HG02678 (cell line): ENCODE measurements at regions not wholly inside any gene's neighbourhood (a gene's known extent, or its start where the extent isn't known, plus 50 kb on each side); places are given as distances from the start of the nearest gene placed in this dataset.

Source experiments
- ATAC-seq: cut with Tn5 transposase; IDR thresholded peaks from one replicate; pipeline ENCODE4 v1.9.1; 2021; ENCODE audit warnings: mild to moderate bottlenecking, moderate library complexity; ENCODE audit not compliant: unreplicated experiment

- peak; percentile 73 for ATAC-seq
Observed at GRCh38 chr6:16078064-16078463, 50.8 kb upstream of the MYLIP start.

- ATAC-seq: no peak
Observed at GRCh38 chr6:16069671-16070070, 59.2 kb upstream of the MYLIP start.

GRCh38 chr6:16069222-16069621, 59.7 kb upstream of the MYLIP start:
- ATAC-seq: no peak

- no peak for ATAC-seq
Observed at GRCh38 chr6:16067568-16067967, 61.3 kb upstream of the MYLIP start.

GRCh38 chr6:16064671-16065072, 64.2 kb upstream of the MYLIP start:
- no peak for ATAC-seq

GRCh38 chr6:16063580-16063979, 65.3 kb upstream of the MYLIP start:
- ATAC-seq: no peak

GRCh38 chr6:16061818-16062217, 67.1 kb upstream of the MYLIP start:
- ATAC-seq: no peak

- ATAC-seq: no peak
Observed at GRCh38 chr6:16060039-16060438, 68.8 kb upstream of the MYLIP start.

GRCh38 chr6:16059496-16059895, 69.4 kb upstream of the MYLIP start:
- ATAC-seq: no peak

- ATAC-seq: no peak
Observed at GRCh38 chr6:16058929-16059345, 69.9 kb upstream of the MYLIP start.

GRCh38 chr6:16058201-16058928, 70.5 kb upstream of the MYLIP start:
- no peak for ATAC-seq

GRCh38 chr6:16057446-16057845, 71.4 kb upstream of the MYLIP start:
- no peak for ATAC-seq

GRCh38 chr6:16056263-16056870, 72.5 kb upstream of the MYLIP start:
- ATAC-seq: no peak

- ATAC-seq: no peak
Observed at GRCh38 chr6:16055852-16056251, 73.0 kb upstream of the MYLIP start.

GRCh38 chr6:16049168-16049567, 79.7 kb upstream of the MYLIP start:
- ATAC-seq: no peak

- ATAC-seq: no peak
Observed at GRCh38 chr6:16048221-16048620, 80.7 kb upstream of the MYLIP start.

- ATAC-seq: no peak
Observed at GRCh38 chr6:16047435-16047990, 81.4 kb upstream of the MYLIP start.

- no peak for ATAC-seq
Observed at GRCh38 chr6:16045238-16045637, 83.6 kb upstream of the MYLIP start.

GRCh38 chr6:16044211-16044643, 84.7 kb upstream of the MYLIP start:
- no peak for ATAC-seq

GRCh38 chr6:16043171-16044135, 85.4 kb upstream of the MYLIP start:
- ATAC-seq: peak; percentile 65

- ATAC-seq: no peak
Observed at GRCh38 chr6:16042751-16043150, 86.1 kb upstream of the MYLIP start.
